Psoas muscle (tissue), 7 donors: ENCODE measurements at regions not wholly inside any gene's neighbourhood (a gene's known extent, or its start where the extent isn't known, plus 50 kb on each side); places are given as distances from the start of the nearest gene placed in this dataset.

ENCODE experiments used
- ATAC-seq, 4 donors: fragments of 200-7000 bp; cut with Tn5 transposase; one replicate each; pipeline ENCODE4 v1.9.1; 2020; ENCODE audit warnings: moderate library complexity in 3 of 4, mild to moderate bottlenecking in 2 of 4
- DNase-seq, 2 donors: peaks; one replicate each; pipeline ENCODE4 v3.0.0-alpha.2; 2020
- H3K27ac ChIP-seq: fragments of 200-600 bp; one replicate; pipeline ENCODE4 v1.8.0; 2022
- H3K27me3 ChIP-seq, 3 donors: fragments of 200-600 bp in 1 of 3; one replicate each; pipeline versions ENCODE4 v1.6.1 to v1.8.0; 2013 to 2022; ENCODE audit warnings: low read length in 2 of 3, mild to moderate bottlenecking in 2 of 3, moderate library complexity in 1 of 3; ENCODE audit not compliant: insufficient read depth in 3 of 3
- H3K36me3 ChIP-seq, 2 donors: fragments of 200-600 bp in 1 of 2; one replicate each; pipeline versions ENCODE4 v1.6.1 to v1.8.0; 2013 to 2022; ENCODE audit warnings: low read depth in 1 of 2, mild to moderate bottlenecking in 1 of 2, moderate library complexity in 1 of 2; ENCODE audit not compliant: insufficient read depth in 1 of 2
- H3K4me1 ChIP-seq: fragments of 200-600 bp; one replicate; pipeline ENCODE4 v1.8.0; 2022
- H3K4me3 ChIP-seq: fragments of 200-600 bp; one replicate; pipeline ENCODE4 v1.8.0; 2022; ENCODE audit warnings: mild to moderate bottlenecking
- H3K9me3 ChIP-seq: fragments of 200-600 bp; one replicate; pipeline ENCODE4 v1.8.0; 2022
- CTCF ChIP-seq: fragments of 200-600 bp; IDR thresholded peaks from one replicate; pipeline ENCODE4 v1.8.0; 2022; ENCODE audit warnings: antibody characterized with exemption
- WGBS, 3 donors: extraction: QIAGEN DNeasy Blood & Tissue Kit; methylation state at CpG; one replicate each; pipeline versions ENCODE4 v1.1.6 to v1.1.7; 2013; 5-methylcytosine and 5-hydroxymethylcytosine counted together
- intact Hi-C, 2 donors: fragments of 100-400 bp; cut with DNase I; formaldehyde crosslinking; loops; one replicate each; pipeline versions ENCODE4 v1.11.0 to v1.14.2; 2022
- donor health status: healthy with polysubstance abuse.
- donor health status: DM: no; HTN: no; CAD: no; lungs with moderate emphysema.
- donor health status: Bipolar disorder and iron deficiency.
- donor health status: healthy.
- donor health status: DM: yes; HTN: yes; CAD: no.
- donor health status: DM: no; HTN: no; CAD: no.
- donor health status: DM: yes; HTN: yes; CAD: no.

GRCh38 chr2:118489712-118490299 lies 357.6 kb downstream of the EN1 start:
- 73 to 80% (median 75%) methylated on average over 6 of the region's 6 CpGs for WGBS, 3 donors
- Histone ChIP-seq H3K9me3 (no peaks in the 10 kb centered on the region), H3K4me1 (no peaks in the 10 kb centered on the region), H3K4me3 (no peak overlapping the region), H3K27ac (no peak overlapping the region), H3K36me3 (no peaks in the 10 kb centered on the region), H3K27me3 (no peaks in the 10 kb centered on the region)
- ATAC-seq (no peak), DNase-seq (no peak)
- intact Hi-C loops: no loop called here
- TF ChIP-seq CTCF: no peak

- H3K27me3 ChIP-seq: no peaks in the 10 kb centered on the region
- no peak for TF ChIP-seq CTCF
- intact Hi-C loops: no loop called here
- DNase-seq (no peak), ATAC-seq (no peak)
- H3K36me3 ChIP-seq: no peaks in the 10 kb centered on the region
- H3K4me3 ChIP-seq: no peak overlapping the region
- H3K27ac ChIP-seq: no peak overlapping the region
- H3K4me1 ChIP-seq: no peaks in the 10 kb centered on the region
- H3K9me3 ChIP-seq: no peaks in the 10 kb centered on the region
- WGBS, 3 donors: 8 to 20% (median 10%) methylated on average over 1 of the region's 1 CpG
Observed at GRCh38 chr2:118481299-118481698, 366.1 kb downstream of the EN1 start.

DNA sequence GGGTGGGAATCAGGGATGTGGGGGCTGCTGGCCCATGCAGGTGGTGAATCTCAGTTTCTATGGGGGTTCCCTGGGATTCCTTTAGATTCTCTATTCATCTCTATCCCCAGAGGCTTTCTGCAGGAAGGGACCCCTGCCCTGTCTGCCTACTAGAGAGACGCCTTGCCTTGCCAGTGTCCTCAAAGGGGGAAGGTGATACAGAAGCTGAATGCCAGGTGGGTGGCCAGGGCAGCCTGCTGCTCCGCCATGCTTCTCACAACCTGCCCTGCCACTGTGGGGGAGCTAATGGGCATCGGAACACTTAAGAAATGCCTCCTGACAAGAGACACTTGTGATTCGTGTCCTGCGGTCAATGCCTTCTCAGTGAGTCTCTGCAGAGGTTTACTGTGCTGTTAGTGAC lies 368.4 kb downstream of the EN1 start:
- no peak for TF ChIP-seq CTCF
- 89 to 94% (median 90%) methylated on average over 5 of the region's 5 CpGs for WGBS, 3 donors
- intact Hi-C loops: no loop called here
- no peak overlapping the region for H3K4me3 ChIP-seq
- H3K36me3 ChIP-seq: no peaks in the 10 kb centered on the region
- no peak overlapping the region for H3K27ac ChIP-seq
- H3K27me3 ChIP-seq: no peaks in the 10 kb centered on the region
- H3K4me1 ChIP-seq: no peaks in the 10 kb centered on the region
- no peaks in the 10 kb centered on the region for H3K9me3 ChIP-seq
- no peak for DNase-seq
- no peak for ATAC-seq

DNA sequence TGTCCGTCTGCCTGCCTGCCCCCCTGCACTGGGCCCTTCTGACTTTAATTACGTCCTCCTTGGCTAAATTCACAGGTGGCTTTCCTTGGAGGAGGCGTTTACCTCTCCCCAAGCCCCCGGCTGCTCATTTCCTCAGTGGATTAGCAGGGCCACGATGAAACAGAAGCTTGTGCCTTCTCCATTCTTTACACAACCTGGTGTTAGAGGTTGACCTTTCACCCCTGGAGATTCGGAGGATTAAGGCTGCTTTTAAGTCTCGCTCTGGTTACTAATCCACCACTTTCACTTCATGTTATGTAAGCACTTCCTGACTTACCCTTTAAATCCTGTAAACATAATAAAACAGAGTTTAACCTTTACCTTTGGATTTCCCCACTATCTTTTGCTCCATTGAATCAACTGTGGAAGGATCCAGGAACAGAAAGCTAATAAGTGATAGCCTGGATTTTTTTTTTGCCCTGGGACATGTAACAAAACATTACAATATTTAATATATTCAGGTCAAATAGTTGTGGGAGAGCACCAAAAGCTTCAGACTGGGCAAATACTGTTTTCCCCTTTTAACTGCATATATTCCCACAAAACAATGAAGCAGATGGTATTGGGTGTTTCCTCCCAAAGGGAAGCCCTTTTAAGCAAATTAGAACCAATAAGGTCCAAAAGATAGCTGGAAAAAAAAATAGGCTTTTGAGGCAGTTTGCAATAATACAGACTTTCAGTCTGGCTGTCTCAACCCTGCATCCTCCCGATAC lies 370.2 kb downstream of the EN1 start:
- Histone ChIP-seq H3K27ac (no peak overlapping the region), H3K36me3 (no peaks in the 10 kb centered on the region), H3K9me3 (no peaks in the 10 kb centered on the region), H3K27me3 (no peaks in the 10 kb centered on the region), H3K4me3 (no peak overlapping the region), H3K4me1 (no peaks in the 10 kb centered on the region)
- WGBS, 3 donors: 63 to 70% (median 67%) methylated on average over 8 of the region's 8 CpGs
- intact Hi-C loops: no loop called here
- ATAC-seq: no peak
- no peak for DNase-seq
- no peak for TF ChIP-seq CTCF
